ENCODE measurements at regions not wholly inside any gene's neighbourhood (a gene's known extent, or its start where the extent isn't known, plus 50 kb on each side); places are given as distances from the start of the nearest gene placed in this dataset.

GRCh38 chr3:170660139-170660538 lies 74.3 kb upstream of the SLC7A14 start:
- no peaks in the 10 kb centered on the region for H4K20me1 ChIP-seq (ENCODE audit: insufficient read depth, low read length)
- H3K4me1 ChIP-seq (ENCODE audit: insufficient read depth, low read length): no peaks in the 10 kb centered on the region
- no peaks in the 10 kb centered on the region for H3K27me3 ChIP-seq (ENCODE audit: insufficient read depth, low read length)
- H3K36me3 Mint-ChIP-seq (ENCODE audit: low read depth, unreplicated experiment): no peaks in the 10 kb centered on the region
- H3K79me2 ChIP-seq (ENCODE audit: insufficient read depth, low read length): no peaks in the 10 kb centered on the region
- DNase-seq (ENCODE audit: low read depth) (no peak), FAIRE-seq (no peak)
- H3K4me3 Mint-ChIP-seq (ENCODE audit: unreplicated experiment): no peak overlapping the region
- peaks cover 2% of the 10 kb centered on the region for H3K9me3 Mint-ChIP-seq (ENCODE audit: unreplicated experiment)
- no peaks in the 10 kb centered on the region for H3K9me3 ChIP-seq (ENCODE audit: insufficient read depth, low read depth, low read length)
- H3K4me3 ChIP-seq (ENCODE audit: insufficient read depth, low read depth, low read length): no peak overlapping the region
- H3K36me3 ChIP-seq (ENCODE audit: insufficient read depth, low read length): no peaks in the 10 kb centered on the region
- H3K27me3 Mint-ChIP-seq (ENCODE audit: low read depth, unreplicated experiment): peaks cover 17% of the 10 kb centered on the region
- no peak overlapping the region for H3K9ac ChIP-seq (ENCODE audit: low read length)
- H3K27ac Mint-ChIP-seq (ENCODE audit: unreplicated experiment): no peak overlapping the region
- no peak overlapping the region for H3K4me2 ChIP-seq (ENCODE audit: low read length)
- no peak overlapping the region for H3K27ac ChIP-seq (ENCODE audit: low read depth, low read length)
- no peak overlapping the region for H2AFZ ChIP-seq (ENCODE audit: low read depth, low read length)
- no peaks in the 10 kb centered on the region for H3K4me1 Mint-ChIP-seq (ENCODE audit: low read depth, unreplicated experiment)
- TF ChIP-seq EZH2 (IDR thresholded peaks at IDR 0.05; ENCODE audit: insufficient read depth, low read length) (no peak), CTCF (IDR thresholded peaks at IDR 0.05; ENCODE audit: insufficient read depth, low read depth, low read length) (no peak)

GRCh38 chr3:170657312-170657711 lies 71.4 kb upstream of the SLC7A14 start:
- no peaks in the 10 kb centered on the region for H3K4me1 Mint-ChIP-seq (ENCODE audit: low read depth, unreplicated experiment)
- no peak for FAIRE-seq
- H3K4me3 Mint-ChIP-seq (ENCODE audit: unreplicated experiment): no peak overlapping the region

More at GRCh38 chr3:170657312-170657711, 71.4 kb upstream of the SLC7A14 start:
- TF ChIP-seq EZH2 (IDR thresholded peaks at IDR 0.05; ENCODE audit: insufficient read depth, low read length) (no peak), CTCF (IDR thresholded peaks at IDR 0.05; ENCODE audit: insufficient read depth, low read depth, low read length) (no peak)
- Histone ChIP-seq H3K9me3 (ENCODE audit: insufficient read depth, low read depth, low read length) (no peaks in the 10 kb centered on the region), H3K9ac (ENCODE audit: low read length) (no peak overlapping the region), H3K4me2 (ENCODE audit: low read length) (no peak overlapping the region), H3K79me2 (ENCODE audit: insufficient read depth, low read length) (no peaks in the 10 kb centered on the region), H3K27me3 (ENCODE audit: insufficient read depth, low read length) (no peaks in the 10 kb centered on the region), H3K4me3 (ENCODE audit: insufficient read depth, low read depth, low read length) (no peak overlapping the region), H3K27ac (ENCODE audit: low read depth, low read length) (no peak overlapping the region), H2AFZ (ENCODE audit: low read depth, low read length) (no peak overlapping the region), H4K20me1 (ENCODE audit: insufficient read depth, low read length) (no peaks in the 10 kb centered on the region), H3K36me3 (ENCODE audit: insufficient read depth, low read length) (no peaks in the 10 kb centered on the region), H3K4me1 (ENCODE audit: insufficient read depth, low read length) (no peaks in the 10 kb centered on the region)
- DNase-seq (ENCODE audit: low read depth): no peak
- H3K9me3 Mint-ChIP-seq (ENCODE audit: unreplicated experiment): peaks cover 4% of the 10 kb centered on the region
- peaks cover 23% of the 10 kb centered on the region for H3K27me3 Mint-ChIP-seq (ENCODE audit: low read depth, unreplicated experiment)
- peaks cover 1% of the 10 kb centered on the region for H3K36me3 Mint-ChIP-seq (ENCODE audit: low read depth, unreplicated experiment)
- no peak overlapping the region for H3K27ac Mint-ChIP-seq (ENCODE audit: unreplicated experiment)
